Left hindlimb (tissue), 1 donor: ENCODE measurements at regions not wholly inside any gene's neighbourhood (a gene's known extent, or its start where the extent isn't known, plus 50 kb on each side); places are given as distances from the start of the nearest gene placed in this dataset.

Experiments used
- DNase-seq: peaks from one replicate; pipeline ENCODE4 v3.0.0-alpha.2; 2018

GRCh38 chr2:120939595-120940318 lies 204.1 kb downstream of the GLI2 start:
- DNase-seq = no peak

GRCh38 chr2:120940319-120940696 lies 204.6 kb downstream of the GLI2 start:
- DNase-seq = no peak

- no peak for DNase-seq
Measured at GRCh38 chr2:120940726-120941256, 205.1 kb downstream of the GLI2 start.

- no peak for DNase-seq
Measured at GRCh38 chr2:120941571-120942120, 206.0 kb downstream of the GLI2 start.

- DNase-seq = no peak
Measured at GRCh38 chr2:120942658-120943057, 207.0 kb downstream of the GLI2 start.

- no peak for DNase-seq
Measured at GRCh38 chr2:120943403-120944034, 207.9 kb downstream of the GLI2 start.

GRCh38 chr2:120944575-120944974 lies 208.9 kb downstream of the GLI2 start:
- no peak for DNase-seq

GRCh38 chr2:120945091-120945490 lies 209.4 kb downstream of the GLI2 start:
- no peak for DNase-seq

GRCh38 chr2:120945832-120946499 lies 210.3 kb downstream of the GLI2 start:
- no peak for DNase-seq

GRCh38 chr2:120947327-120947726 lies 211.7 kb downstream of the GLI2 start:
- no peak for DNase-seq

GRCh38 chr2:120947982-120948661 lies 212.5 kb downstream of the GLI2 start:
- no peak for DNase-seq

GRCh38 chr2:120948662-120949011 lies 213.0 kb downstream of the GLI2 start:
- no peak for DNase-seq

GRCh38 chr2:120949027-120949956 lies 213.6 kb downstream of the GLI2 start:
- no peak for DNase-seq

GRCh38 chr2:120949957-120950590 lies 214.4 kb downstream of the GLI2 start:
- DNase-seq = no peak

- DNase-seq = no peak
Measured at GRCh38 chr2:120951693-120952092, 216.0 kb downstream of the GLI2 start.

- DNase-seq = no peak
Measured at GRCh38 chr2:120952318-120952717, 216.7 kb downstream of the GLI2 start.

GRCh38 chr2:120953066-120953756 lies 217.5 kb downstream of the GLI2 start:
- no peak for DNase-seq

- DNase-seq = no peak
Measured at GRCh38 chr2:120953843-120954584, 218.3 kb downstream of the GLI2 start.

GRCh38 chr2:120954939-120955338 lies 219.3 kb downstream of the GLI2 start:
- no peak for DNase-seq

- no peak for DNase-seq
Measured at GRCh38 chr2:120955427-120955826, 219.8 kb downstream of the GLI2 start.
